Fibroblast of mammary gland (primary cell): ENCODE measurements at regions not wholly inside any gene's neighbourhood (a gene's known extent, or its start where the extent isn't known, plus 50 kb on each side); places are given as distances from the start of the nearest gene placed in this dataset.

Experiments used
- DNase-seq: peaks from one replicate; pipeline ENCODE4 v3.0.0-alpha.2; 2010; ENCODE audit warnings: low read depth
- H3K4me3 ChIP-seq: 2 replicates; pipeline ENCODE4 v1.5.1; 2011; ENCODE audit warnings: low read depth, mild to moderate bottlenecking, low read length, moderate library complexity; ENCODE audit not compliant: control insufficient read depth
- CTCF ChIP-seq: conservative IDR thresholded peaks from 2 replicates; pipeline ENCODE4 v1.5.1; 2011; ENCODE audit warnings: low read depth, low read length, inconsistent platforms; ENCODE audit not compliant: control insufficient read depth, insufficient read depth

- no peak for TF ChIP-seq CTCF
- no peak overlapping the region for H3K4me3 ChIP-seq
- no peak for DNase-seq
Observed at GRCh38 chr3:86826292-86826691, 164.7 kb downstream of the VGLL3 start.

GRCh38 chr3:86815880-86816279, 175.1 kb downstream of the VGLL3 start:
- no peak overlapping the region for H3K4me3 ChIP-seq
- DNase-seq = no peak
- TF ChIP-seq CTCF = no peak

- no peak for DNase-seq
- TF ChIP-seq CTCF = no peak
- H3K4me3 ChIP-seq = no peak overlapping the region
Observed at GRCh38 chr3:86814918-86815655, 175.9 kb downstream of the VGLL3 start.

- TF ChIP-seq CTCF = no peak
- no peak for DNase-seq
Observed at GRCh38 chr3:86814321-86814720, 176.6 kb downstream of the VGLL3 start.

GRCh38 chr3:86801921-86802320, 189.0 kb downstream of the VGLL3 start:
- H3K4me3 ChIP-seq = no peak overlapping the region
- no peak for TF ChIP-seq CTCF
- peak; percentile 37 for DNase-seq

More at GRCh38 chr3:86814321-86814720, 176.6 kb downstream of the VGLL3 start:
- H3K4me3 ChIP-seq = no peak overlapping the region

GRCh38 chr3:86801066-86801465, 189.9 kb downstream of the VGLL3 start:
- TF ChIP-seq CTCF = no peak
- no peak overlapping the region for H3K4me3 ChIP-seq
- DNase-seq = no peak
